ENCODE measurements at regions not wholly inside any gene's neighbourhood (a gene's known extent, or its start where the extent isn't known, plus 50 kb on each side); places are given as distances from the start of the nearest gene placed in this dataset.

- H3K9me3 ChIP-seq, result no peaks in the 10 kb centered on the region
- no peaks in the 10 kb centered on the region for H3F3A ChIP-seq (replicated peaks; ENCODE audit: insufficient read depth)
- no peaks in the 10 kb centered on the region for H3K9me2 ChIP-seq
- no peaks in the 10 kb centered on the region for H3K79me2 ChIP-seq (ENCODE audit: insufficient read depth)
- no peaks in the 10 kb centered on the region for H3K36me3 ChIP-seq (replicated peaks in 1 of 2; ENCODE audit: control insufficient read depth in 1 of 2, insufficient read depth in 2 of 2, low read length in 1 of 2)
- no peak overlapping the region for H2AFZ ChIP-seq (ENCODE audit: low read depth)
- no peaks in the 10 kb centered on the region; a peak in 1 of 4 replicates for H3K4me1 ChIP-seq (ENCODE audit: control insufficient read depth in 1 of 2, insufficient read depth in 2 of 2, low read depth in 1 of 2, low read length in 1 of 2)
- H3K4me3 ChIP-seq (ENCODE audit: low read depth in 2 of 2, low read length in 1 of 2), result no peak overlapping the region
- TF ChIP-seq, protein P1, sequence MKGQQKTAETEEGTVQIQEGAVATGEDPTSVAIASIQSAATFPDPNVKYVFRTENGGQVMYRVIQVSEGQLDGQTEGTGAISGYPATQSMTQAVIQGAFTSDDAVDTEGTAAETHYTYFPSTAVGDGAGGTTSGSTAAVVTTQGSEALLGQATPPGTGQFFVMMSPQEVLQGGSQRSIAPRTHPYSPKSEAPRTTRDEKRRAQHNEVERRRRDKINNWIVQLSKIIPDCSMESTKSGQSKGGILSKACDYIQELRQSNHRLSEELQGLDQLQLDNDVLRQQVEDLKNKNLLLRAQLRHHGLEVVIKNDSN (IDR thresholded peaks at IDR 0.05; ENCODE audit: borderline replicate concordance, low read depth), result no peak
- TF ChIP-seq REST (IDR thresholded peaks at IDR 0.05; ENCODE audit: low read depth, low read length) (no peak), SMC3 (IDR thresholded peaks at IDR 0.05; ENCODE audit: low read depth, low read length) (no peak), USF2 (IDR thresholded peaks at IDR 0.05; ENCODE audit: borderline replicate concordance, low read depth, low read length) (no peak), CHD2 (IDR thresholded peaks at IDR 0.05; ENCODE audit: low read length, partially characterized antibody) (no peak), SIN3A (IDR thresholded peaks at IDR 0.05; ENCODE audit: borderline replicate concordance, low read depth, low read length) (no peak), TCF12 (IDR thresholded peaks at IDR 0.05) (no peak), ZBTB33 (IDR thresholded peaks at IDR 0.05; ENCODE audit: borderline replicate concordance, low read depth) (no peak), NFIC (IDR thresholded peaks at IDR 0.05; ENCODE audit: borderline replicate concordance) (no peak), PBX3 (IDR thresholded peaks at IDR 0.05) (no peak), NRF1 (IDR thresholded peaks at IDR 0.05; ENCODE audit: low read depth, low read length) (no peak), EZH2phosphoT487 (IDR thresholded peaks at IDR 0.05; ENCODE audit: borderline replicate concordance, low read depth) (no peak), FOXJ3 (CRISPR knock-in tag; IDR thresholded peaks at IDR 0.05) (no peak)
- WGBS (ENCODE audit: low lambda C conversion rate), result 57% methylated on average over 5 of the region's 5 CpGs
- no peak overlapping the region for H3K27ac ChIP-seq (ENCODE audit: low read depth in 2 of 2, low read length in 1 of 2)
- CTCF ChIA-PET, result no interaction called here
- no peak overlapping the region for H3K9ac ChIP-seq
- no peaks in the 10 kb centered on the region for H4K20me1 ChIP-seq (ENCODE audit: insufficient read depth)
- no peak for DNase-seq
- no peak overlapping the region for H3K4me2 ChIP-seq
- POLR2A ChIA-PET, result no interaction called here
- H3K27me3 ChIP-seq (ENCODE audit: insufficient read depth), result no peaks in the 10 kb centered on the region
These were observed 309.7 kb downstream of the FRK start for GRCh38 chr6:115750946-115751345.

Data from SK-N-SH (cell line).